OCI-LY1 (cell line): ENCODE measurements at regions not wholly inside any gene's neighbourhood (a gene's known extent, or its start where the extent isn't known, plus 50 kb on each side); places are given as distances from the start of the nearest gene placed in this dataset.
"Not testable (repeated sequence)": the region's sequence is repeated elsewhere in the genome, so short reads cannot be mapped to it uniquely, and the experiment has no call there.

Experiments
- H2AFZ ChIP-seq: fragments of 200-600 bp; sonication (generic), shearing (Covaris generic); 2 replicates; pipeline ENCODE4 v1.6.0; 2014; ENCODE audit warnings: antibody characterized with exemption, mild to moderate bottlenecking, low read length
- H3F3A ChIP-seq: fragments of 200-600 bp; sonication (generic), shearing (Covaris generic); 2 replicates; pipeline ENCODE4 v1.6.0; 2014; ENCODE audit warnings: mild to moderate bottlenecking, antibody characterized with exemption, low read length, moderate library complexity; ENCODE audit not compliant: insufficient read depth
- H3K27ac ChIP-seq: fragments of 200-600 bp; sonication (generic); 2 replicates; pipeline ENCODE4 v1.5.1; 2014; ENCODE audit warnings: low read length, mixed run types, mild to moderate bottlenecking, low read depth; ENCODE audit not compliant: poor library complexity, severe bottlenecking
- H3K27me3 ChIP-seq: fragments of 200-600 bp; sonication (generic); 2 replicates; pipeline ENCODE4 v1.6.0; 2014; ENCODE audit warnings: antibody characterized with exemption, mild to moderate bottlenecking, low read length, moderate library complexity; ENCODE audit not compliant: insufficient read depth
- H3K36me3 ChIP-seq: fragments of 200-600 bp; sonication (generic); 2 replicates; pipeline ENCODE4 v1.6.1; 2014; ENCODE audit warnings: mild to moderate bottlenecking, antibody characterized with exemption, low read length, moderate library complexity, mixed read lengths; ENCODE audit not compliant: insufficient read depth
- H3K4me1 ChIP-seq: fragments of 200-600 bp; sonication (generic); 2 replicates; pipeline ENCODE4 v1.5.1; 2014; ENCODE audit warnings: mild to moderate bottlenecking, low read length, moderate library complexity; ENCODE audit not compliant: insufficient read depth, severe bottlenecking
- H3K4me2 ChIP-seq: fragments of 200-600 bp; sonication (generic), shearing (Covaris generic); 2 replicates; pipeline ENCODE4 v1.6.1; 2014; ENCODE audit warnings: low read length
- H3K4me3 ChIP-seq: fragments of 200-600 bp; sonication (generic); 2 replicates; pipeline ENCODE4 v1.5.1; 2014; ENCODE audit warnings: low read length, low read depth, mild to moderate bottlenecking, mixed read lengths; ENCODE audit not compliant: poor library complexity, severe bottlenecking
- H3K79me2 ChIP-seq: fragments of 200-600 bp; shearing (Covaris generic); 2 replicates; pipeline ENCODE4 v1.6.1; 2016; ENCODE audit warnings: mixed run types, low read length, mixed read lengths; ENCODE audit not compliant: insufficient read depth
- H3K9ac ChIP-seq: fragments of 200-600 bp; sonication (generic), shearing (Covaris generic); 2 replicates; pipeline ENCODE4 v1.6.1; 2014; ENCODE audit warnings: mild to moderate bottlenecking, low read length, mixed read lengths
- H3K9me2 ChIP-seq: fragments of 200-600 bp; sonication (generic), shearing (Covaris generic); 2 replicates; pipeline ENCODE4 v1.6.1; 2014; ENCODE audit warnings: low read depth, mild to moderate bottlenecking, low read length, mixed read lengths
- H3K9me3 ChIP-seq: fragments of 200-600 bp; shearing (Covaris generic); 2 replicates; pipeline ENCODE4 v1.6.1; 2014; ENCODE audit warnings: low read length, mixed read lengths
- H4K20me1 ChIP-seq: fragments of 200-600 bp; sonication (generic), shearing (Covaris generic); 2 replicates; pipeline ENCODE4 v1.6.0; 2016; ENCODE audit warnings: mild to moderate bottlenecking, low read length; ENCODE audit not compliant: insufficient read depth
- CTCF ChIP-seq: fragments of 200-600 bp; sonication (generic), shearing (Covaris generic); IDR thresholded peaks from 2 replicates; pipeline ENCODE4 v1.5.1; 2017; ENCODE audit warnings: mild to moderate bottlenecking, antibody characterized with exemption, low read length, moderate library complexity, mixed read lengths
- EZH2 ChIP-seq: fragments of 200-600 bp; sonication (generic), shearing (Covaris generic); IDR thresholded peaks from 2 replicates; pipeline ENCODE4 v1.8.0; 2017; ENCODE audit warnings: borderline replicate concordance, mixed run types, mild to moderate bottlenecking, antibody characterized with exemption, low read length, moderate library complexity, mixed read lengths

GRCh38 chr5:14996997-14997396, 125.4 kb upstream of the ANKH start:
- Histone ChIP-seq H3K9me3 (peaks cover 5% of the 10 kb centered on the region; the same call in 1 of the 2 replicates), H3K4me1 (peaks cover 3% of the 10 kb centered on the region), H3K27me3 (no peaks in the 10 kb centered on the region; the same call in 1 of the 2 replicates), H4K20me1 (no peaks in the 10 kb centered on the region), H3K79me2 (no peaks in the 10 kb centered on the region), H3F3A (no peaks in the 10 kb centered on the region), H3K27ac (no peak overlapping the region), H3K9me2 (no peaks in the 10 kb centered on the region), H2AFZ (no peak overlapping the region), H3K4me3 (no peak overlapping the region), H3K4me2 (no peak overlapping the region), H3K9ac (no peak overlapping the region), H3K36me3 (no peaks in the 10 kb centered on the region; the same call in 1 of the 2 replicates)
- TF ChIP-seq CTCF (no peak), EZH2 (no peak)

GRCh38 chr5:14995229-14995628, 123.7 kb upstream of the ANKH start:
- no peaks in the 10 kb centered on the region; the same call in 1 of the 2 replicates for H3K36me3 ChIP-seq
- H3K27ac ChIP-seq, result no peak overlapping the region
- H3F3A ChIP-seq, result no peaks in the 10 kb centered on the region
- TF ChIP-seq EZH2 (no peak), CTCF (no peak)
- H3K4me2 ChIP-seq, result no peak overlapping the region
- no peak overlapping the region for H3K9ac ChIP-seq
- H3K27me3 ChIP-seq, result no peaks in the 10 kb centered on the region; the same call in 1 of the 2 replicates
- no peak overlapping the region for H2AFZ ChIP-seq
- no peak overlapping the region for H3K4me3 ChIP-seq
- peaks cover 5% of the 10 kb centered on the region; the same call in 1 of the 2 replicates for H3K9me3 ChIP-seq
- H3K9me2 ChIP-seq, result no peaks in the 10 kb centered on the region
- no peaks in the 10 kb centered on the region for H3K79me2 ChIP-seq
- peaks cover 3% of the 10 kb centered on the region for H3K4me1 ChIP-seq
- H4K20me1 ChIP-seq, result no peaks in the 10 kb centered on the region

- H3K9me2 ChIP-seq, H3K9ac ChIP-seq, H2AFZ ChIP-seq: not testable (repeated sequence)
These were observed 122.0 kb upstream of the ANKH start for GRCh38 chr5:14993459-14994133.

GRCh38 chr5:14992751-14993458, 121.3 kb upstream of the ANKH start:
- not testable (repeated sequence) for H3K27ac ChIP-seq, H4K20me1 ChIP-seq, H3F3A ChIP-seq, H3K36me3 ChIP-seq, H3K27me3 ChIP-seq, H3K9me2 ChIP-seq, H3K9me3 ChIP-seq, H3K79me2 ChIP-seq, H3K4me1 ChIP-seq
- H3K4me2 ChIP-seq, result peak overlapping the region; percentile 77
- H3K9ac ChIP-seq, result peak overlapping the region; percentile 35; the same call in 1 of the 2 replicates
- H2AFZ ChIP-seq, result peak overlapping the region; percentile 6; the same call in 1 of the 2 replicates
- peak overlapping the region; percentile 58 for H3K4me3 ChIP-seq

More at GRCh38 chr5:14993459-14994133, 122.0 kb upstream of the ANKH start:
- not testable (repeated sequence) for H4K20me1 ChIP-seq, H3K27me3 ChIP-seq, H3K27ac ChIP-seq, H3K79me2 ChIP-seq, H3K9me3 ChIP-seq, H3K4me1 ChIP-seq, H3F3A ChIP-seq, H3K36me3 ChIP-seq
- Histone ChIP-seq H3K4me3 (peak overlapping the region; percentile 58), H3K4me2 (peak overlapping the region; percentile 77; the same call in 1 of the 2 replicates)
